Transverse colon (tissue), 4 donors: ENCODE measurements at regions not wholly inside any gene's neighbourhood (a gene's known extent, or its start where the extent isn't known, plus 50 kb on each side); places are given as distances from the start of the nearest gene placed in this dataset.

ENCODE experiments used
- POLR2A ChIP-seq: fragments of 450-650 bp; IDR thresholded peaks from one replicate; pipeline ENCODE4 v1.6.1; 2016; ENCODE audit warnings: antibody characterized with exemption, mild to moderate bottlenecking, moderate library complexity
- POLR2AphosphoS5 ChIP-seq, 3 donors: sonication (generic); formaldehyde crosslinking; IDR thresholded peaks; one replicate each; pipeline ENCODE4 v1.6.1; 2016; ENCODE audit warnings: antibody characterized with exemption in 3 of 3
- TF ChIP-seq, protein P1 (sequence below), 5 experiments: fragments of 200-600 bp in 3 of 5; fragments of 450-650 bp in 2 of 5; sonication (generic) in 3 of 5; IDR thresholded peaks; 1 replicate in 2 of 5; 2 replicates in 3 of 5; pipeline ENCODE4 v1.5.1; 2016 to 2017; ENCODE audit warnings: antibody characterized with exemption in 5 of 5, inconsistent platforms in 3 of 5, mild to moderate bottlenecking in 2 of 5, moderate library complexity in 1 of 5

DNA sequence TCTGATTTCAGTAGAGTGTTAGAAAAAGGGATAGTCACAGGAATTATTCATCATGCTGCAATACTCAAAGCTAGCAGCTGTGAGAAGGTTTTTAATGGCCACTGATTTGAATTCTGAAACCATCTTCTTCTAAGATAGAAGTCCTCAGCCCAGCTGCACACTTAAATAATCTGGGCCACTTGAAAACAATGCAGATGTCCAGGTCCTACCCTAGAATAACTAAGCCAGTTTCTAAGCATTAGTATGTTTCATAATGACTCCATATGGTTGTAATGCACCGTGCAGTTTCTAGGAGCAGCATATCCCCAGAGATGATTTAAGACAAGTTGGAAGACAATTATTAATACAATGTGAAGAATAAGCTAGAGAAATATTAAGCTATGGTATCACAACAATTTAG lies 159.9 kb upstream of the FBXL17 start:
- TF ChIP-seq, protein P1, sequence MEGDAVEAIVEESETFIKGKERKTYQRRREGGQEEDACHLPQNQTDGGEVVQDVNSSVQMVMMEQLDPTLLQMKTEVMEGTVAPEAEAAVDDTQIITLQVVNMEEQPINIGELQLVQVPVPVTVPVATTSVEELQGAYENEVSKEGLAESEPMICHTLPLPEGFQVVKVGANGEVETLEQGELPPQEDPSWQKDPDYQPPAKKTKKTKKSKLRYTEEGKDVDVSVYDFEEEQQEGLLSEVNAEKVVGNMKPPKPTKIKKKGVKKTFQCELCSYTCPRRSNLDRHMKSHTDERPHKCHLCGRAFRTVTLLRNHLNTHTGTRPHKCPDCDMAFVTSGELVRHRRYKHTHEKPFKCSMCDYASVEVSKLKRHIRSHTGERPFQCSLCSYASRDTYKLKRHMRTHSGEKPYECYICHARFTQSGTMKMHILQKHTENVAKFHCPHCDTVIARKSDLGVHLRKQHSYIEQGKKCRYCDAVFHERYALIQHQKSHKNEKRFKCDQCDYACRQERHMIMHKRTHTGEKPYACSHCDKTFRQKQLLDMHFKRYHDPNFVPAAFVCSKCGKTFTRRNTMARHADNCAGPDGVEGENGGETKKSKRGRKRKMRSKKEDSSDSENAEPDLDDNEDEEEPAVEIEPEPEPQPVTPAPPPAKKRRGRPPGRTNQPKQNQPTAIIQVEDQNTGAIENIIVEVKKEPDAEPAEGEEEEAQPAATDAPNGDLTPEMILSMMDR (IDR thresholded peaks at IDR 0.05), result no peak
- no peak for TF ChIP-seq POLR2A
- TF ChIP-seq POLR2AphosphoS5 (IDR thresholded peaks at IDR 0.05), result no peak
